K562 (cell line): ENCODE measurements at regions not wholly inside any gene's neighbourhood (a gene's known extent, or its start where the extent isn't known, plus 50 kb on each side); places are given as distances from the start of the nearest gene placed in this dataset.

Source experiments
- ATAC-seq: fragments of 200-7000 bp; cut with Tn5 transposase; 3 replicates; pipeline ENCODE4 v1.9.1; 2020; ENCODE audit warnings: moderate library complexity
- BruUV-seq: library from RNA; stranded (reverse); fragments of 400-500 nt; replicated peaks from 2 replicates; lab custom pipeline; 2021; lab: Mats Ljungman, UMichigan
- CTCF ChIA-PET: fragments of 300-600 bp; formaldehyde crosslinking; extraction: SDS; loops from one replicate; lab custom pipeline; 2021; ENCODE audit warnings: low intra/inter-chr PET ratio; lab: Yijun Ruan, JAX
- POLR2A ChIA-PET: fragments of 300-600, 350-650 bp; sonication (Branson Sonifier 250); formaldehyde crosslinking; extraction: SDS; loops from one replicate; lab custom pipeline; 2021; ENCODE audit warnings: antibody characterized with exemption, inconsistent platforms; lab: Yijun Ruan, JAX
- DNase-seq, 4 experiments: peaks; one replicate each; pipeline versions ENCODE4 v3.0.0 to v3.0.0-alpha.2; 2011 to 2018; ENCODE audit warnings: low spot score in 3 of 4, mixed read lengths in 3 of 4; ENCODE audit errors: extremely low read depth in 1 of 4
- FAIRE-seq: peaks from 2 replicates; lab custom pipeline; 2011; peaks lifted over from hg19 to GRCh38; lab: Jason Lieb, UNC
- H2AFZ ChIP-seq: 2 replicates; pipeline ENCODE4 v1.6.0; 2011; ENCODE audit warnings: low read depth, low read length, control low read depth, inconsistent platforms
- H3K27ac ChIP-seq: fragments of 200-600 bp; 3 replicates; pipeline ENCODE4 v1.8.0; 2011; ENCODE audit warnings: low read depth, mild to moderate bottlenecking, control low read depth, inconsistent platforms, low read length, moderate library complexity, mixed read lengths; ENCODE audit errors: extremely low read depth
- H3K27me3 ChIP-seq, 2 experiments: fragments of 300-600 bp in 1 of 2; 2 replicates in 1 of 2; 3 replicates in 1 of 2; pipeline versions ENCODE4 v1.6.0 to v1.8.0; 2011; ENCODE audit warnings: inconsistent platforms in 2 of 2, low read length in 2 of 2, mild to moderate bottlenecking in 1 of 2, mixed read lengths in 1 of 2, moderate library complexity in 1 of 2; ENCODE audit not compliant: control insufficient read depth in 2 of 2, insufficient read depth in 2 of 2
- H3K36me3 ChIP-seq: fragments of 300-600 bp; 3 replicates; pipeline ENCODE4 v1.8.0; 2011; ENCODE audit warnings: mild to moderate bottlenecking, low read length, inconsistent platforms; ENCODE audit not compliant: control insufficient read depth, insufficient read depth
- H3K4me1 ChIP-seq, 2 experiments: fragments of 200-600 bp in 1 of 2; replicated peaks in 1 of 2; 2 replicates in 1 of 2; 3 replicates in 1 of 2; pipeline versions ENCODE4 v1.5.1 to v1.8.0; 2011; ENCODE audit warnings: inconsistent platforms in 2 of 2, low read length in 2 of 2, mild to moderate bottlenecking in 1 of 2, mixed read lengths in 1 of 2, moderate library complexity in 1 of 2; ENCODE audit not compliant: control insufficient read depth in 2 of 2, insufficient read depth in 2 of 2
- H3K4me2 ChIP-seq: 2 replicates; pipeline ENCODE4 v1.6.1; 2011; ENCODE audit warnings: low read length, control low read depth, inconsistent platforms, mixed read lengths; ENCODE audit not compliant: insufficient read depth
- H3K4me3 ChIP-seq: fragments of 200-600 bp; sonication (generic), shearing (Covaris generic); 2 replicates; pipeline ENCODE4 v1.5.1; 2016; ENCODE audit warnings: control low read depth, inconsistent platforms
- H3K79me2 ChIP-seq: fragments of 200-600 bp; 3 replicates; pipeline ENCODE4 v1.8.0; 2011; ENCODE audit warnings: low read length, inconsistent platforms; ENCODE audit not compliant: control insufficient read depth, insufficient read depth
- H3K9ac ChIP-seq, 2 experiments: 2 replicates each; pipeline versions ENCODE4 v1.6.0 to v1.6.1; 2011; ENCODE audit warnings: low read depth in 2 of 2, low read length in 2 of 2, control low read depth in 1 of 2, inconsistent platforms in 1 of 2, mild to moderate bottlenecking in 1 of 2, mixed read lengths in 1 of 2; ENCODE audit not compliant: insufficient read depth in 1 of 2
- H3K9me1 ChIP-seq: one replicate; pipeline ENCODE4 v1.6.0; 2011; ENCODE audit warnings: inconsistent platforms, mild to moderate bottlenecking, low read length, moderate library complexity; ENCODE audit not compliant: control insufficient read depth, insufficient read depth
- H3K9me3 ChIP-seq: replicated peaks from 2 replicates; pipeline ENCODE4 v1.5.1; 2011; ENCODE audit warnings: low read depth, low read length, inconsistent platforms; ENCODE audit not compliant: control insufficient read depth, insufficient read depth
- H4K20me1 ChIP-seq: replicated peaks from 2 replicates; pipeline ENCODE4 v1.6.1; 2011; ENCODE audit warnings: low read length, inconsistent platforms, mixed read lengths; ENCODE audit not compliant: control insufficient read depth, insufficient read depth
- CREB3 ChIP-seq: fragments of 450-650 bp; conservative IDR thresholded peaks from 2 replicates; pipeline ENCODE4 v1.6.1; 2016; ENCODE audit warnings: missing genetic modification characterization, low read depth, mild to moderate bottlenecking, missing compliant biosample characterization, moderate library complexity
- GATAD2B ChIP-seq: fragments of 450-650 bp; IDR thresholded peaks from 2 replicates; pipeline ENCODE4 v1.6.1; 2017; ENCODE audit warnings: mild to moderate bottlenecking, borderline replicate concordance
- PTTG1 ChIP-seq: fragments of 450-650 bp; IDR thresholded peaks from 2 replicates; pipeline ENCODE4 v1.6.1; 2016; ENCODE audit warnings: low read depth, mild to moderate bottlenecking, missing genetic modification characterization, missing compliant biosample characterization
- STAT5B ChIP-seq: fragments of 250-450 bp; sonication (Bioruptor Pico); IDR thresholded peaks from 2 replicates; pipeline ENCODE4 v1.8.0; 2021; ENCODE audit warnings: mild to moderate bottlenecking, inconsistent platforms
- ZKSCAN1 ChIP-seq: fragments of 150-350 bp; IDR thresholded peaks from 2 replicates; pipeline ENCODE4 v1.6.1; 2016; ENCODE audit warnings: low read depth, low read length
- ZNF584 ChIP-seq: fragments of 200-800 bp; sonication (Bioruptor generic); IDR thresholded peaks from 2 replicates; pipeline ENCODE4 v1.6.1; 2016; ENCODE audit warnings: low read depth, mild to moderate bottlenecking, missing genetic modification characterization, missing compliant biosample characterization
- ZNF740 ChIP-seq, 3 experiments: fragments of 200-800 bp in 1 of 3; sonication (Bioruptor generic) in 1 of 3; sonication (generic) in 1 of 3; formaldehyde crosslinking in 1 of 3; IDR thresholded peaks; 2 replicates each; pipeline versions ENCODE4 v1.6.1 to v1.8.0; 2016 to 2022; ENCODE audit warnings: mild to moderate bottlenecking in 2 of 3, missing compliant biosample characterization in 2 of 3, missing genetic modification characterization in 2 of 3, missing genetic modification reagents in 1 of 3
- WGBS: fragments of 100-300 bp; shearing (Covaris generic); methylation state at CpG from one replicate; pipeline ENCODE4 v1.1.6; 2016; ENCODE audit warnings: low coverage, mixed read lengths; ENCODE audit not compliant: insufficient coverage; ENCODE audit errors: missing lambda C conversion rate; 5-methylcytosine and 5-hydroxymethylcytosine counted together
- in situ Hi-C: fragments of 300-500 bp; cut with MboI; formaldehyde crosslinking; loops from 4 replicates; pipeline ENCODE4 v1.15.0; 2018; ENCODE audit warnings: inconsistent platforms, mixed read lengths
- intact Hi-C: fragments of 100-400 bp; cut with micrococcal nuclease; formaldehyde crosslinking; loops from 2 replicates; pipeline ENCODE4 v1.14.2; 2022
- TF ChIP-seq, protein P1 (sequence below): sonication (generic); formaldehyde crosslinking; IDR thresholded peaks from 2 replicates; pipeline ENCODE4 v1.8.1; 2023; ENCODE audit warnings: mild to moderate bottlenecking, missing genetic modification reagents
- TF ChIP-seq, protein P2 (sequence below): fragments of 450-650 bp; formaldehyde crosslinking; conservative IDR thresholded peaks from 2 replicates; pipeline ENCODE4 v1.4.0; 2022; ENCODE audit warnings: mild to moderate bottlenecking, missing genetic modification characterization

DNA sequence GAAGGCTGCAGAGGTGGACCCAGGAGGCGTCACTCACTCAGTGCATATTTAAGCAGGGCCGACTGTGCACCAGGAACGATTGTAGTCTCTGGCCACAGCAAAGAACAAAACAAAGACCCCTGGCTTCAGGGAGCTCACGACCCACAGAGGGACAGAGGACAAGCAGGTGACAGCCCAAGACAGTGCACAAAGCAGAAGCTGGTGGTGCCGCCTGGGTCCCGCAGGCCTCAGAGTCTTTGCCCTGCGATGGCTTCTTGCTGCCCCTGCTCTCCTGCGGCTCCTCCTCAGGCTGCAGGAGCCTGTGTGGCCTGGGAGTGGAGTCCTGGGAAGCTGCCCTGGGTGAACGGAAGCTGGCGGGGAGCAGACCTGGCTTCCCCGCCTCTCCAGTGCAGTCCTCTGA, 300.0 kb downstream of the PREX1 start:
- in situ Hi-C loops = no loop called here
- 2% methylated on average over 11 of the region's 11 CpGs for WGBS
- Histone ChIP-seq H3K4me1 (no peaks in the 10 kb centered on the region), H3K4me2 (no peak overlapping the region), H3K9me1 (no peaks in the 10 kb centered on the region), H2AFZ (no peak overlapping the region), H3K27ac (no peak overlapping the region), H3K27me3 (peaks cover 0 to 11% of the 10 kb centered on the region in 2 experiments; a peak in 2 of 5 replicates), H3K4me3 (no peak overlapping the region), H3K36me3 (no peaks in the 10 kb centered on the region), H3K9ac (no peak overlapping the region), H3K79me2 (no peaks in the 10 kb centered on the region), H3K9me3 (no peaks in the 10 kb centered on the region), H4K20me1 (no peaks in the 10 kb centered on the region)
- BruUV-seq = no TSS peak
- FAIRE-seq (no peak), DNase-seq (no peak), ATAC-seq (no peak)
- no peak for TF ChIP-seq ZKSCAN1
- no peak for TF ChIP-seq STAT5B (CRISPR knock-in tag)
- TF ChIP-seq GATAD2B = no peak
- ChIA-PET POLR2A (no interaction called here), CTCF (no interaction called here)
- intact Hi-C loops = no loop called here

DNA sequence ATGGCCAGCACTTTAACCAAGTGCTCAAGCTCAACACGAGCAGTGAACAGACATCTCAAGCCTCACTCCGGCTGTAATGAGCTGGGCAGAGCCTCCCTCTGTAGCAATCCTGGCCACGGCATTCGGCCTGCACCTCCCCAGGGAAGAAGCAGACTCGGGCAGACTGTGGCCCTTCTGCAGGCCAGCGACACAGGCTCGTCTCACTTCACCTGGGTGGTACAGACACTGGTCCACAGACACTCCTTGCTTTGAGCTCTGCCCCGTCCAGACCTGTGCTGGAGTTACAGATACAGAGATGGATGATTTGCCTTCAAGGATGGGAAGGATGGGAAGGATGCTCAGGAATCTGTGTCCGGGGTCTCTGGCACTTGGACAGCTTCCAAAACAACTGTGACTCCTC, 300.9 kb downstream of the PREX1 start:
- no peak overlapping the region for H3K9ac ChIP-seq
- intact Hi-C loops (no loop called here), in situ Hi-C loops (no loop called here)
- H4K20me1 ChIP-seq = no peaks in the 10 kb centered on the region
- no peak overlapping the region for H3K4me2 ChIP-seq
- FAIRE-seq = no peak
- H2AFZ ChIP-seq = no peak overlapping the region
- H3K36me3 ChIP-seq = no peaks in the 10 kb centered on the region
- H3K79me2 ChIP-seq = no peaks in the 10 kb centered on the region
- peaks cover 0 to 11% of the 10 kb centered on the region in 2 experiments; a peak in 2 of 5 replicates for H3K27me3 ChIP-seq
- H3K4me1 ChIP-seq = no peaks in the 10 kb centered on the region
- CTCF ChIA-PET = no interaction called here
- POLR2A ChIA-PET = interaction anchor here (0.9 kb wide), 1 partner anchor 11 kb away, joined by 3 read pairs; no protein-coding TSS in a partner anchor
- DNase-seq = no peak
- ATAC-seq = no peak
- no peaks in the 10 kb centered on the region for H3K9me3 ChIP-seq
- H3K9me1 ChIP-seq = no peaks in the 10 kb centered on the region
- BruUV-seq = no TSS peak
- whole genome bisulfite sequencing = 0% methylated on average over 7 of the region's 9 CpGs
- H3K27ac ChIP-seq = no peak overlapping the region
- TF ChIP-seq, protein P1, sequence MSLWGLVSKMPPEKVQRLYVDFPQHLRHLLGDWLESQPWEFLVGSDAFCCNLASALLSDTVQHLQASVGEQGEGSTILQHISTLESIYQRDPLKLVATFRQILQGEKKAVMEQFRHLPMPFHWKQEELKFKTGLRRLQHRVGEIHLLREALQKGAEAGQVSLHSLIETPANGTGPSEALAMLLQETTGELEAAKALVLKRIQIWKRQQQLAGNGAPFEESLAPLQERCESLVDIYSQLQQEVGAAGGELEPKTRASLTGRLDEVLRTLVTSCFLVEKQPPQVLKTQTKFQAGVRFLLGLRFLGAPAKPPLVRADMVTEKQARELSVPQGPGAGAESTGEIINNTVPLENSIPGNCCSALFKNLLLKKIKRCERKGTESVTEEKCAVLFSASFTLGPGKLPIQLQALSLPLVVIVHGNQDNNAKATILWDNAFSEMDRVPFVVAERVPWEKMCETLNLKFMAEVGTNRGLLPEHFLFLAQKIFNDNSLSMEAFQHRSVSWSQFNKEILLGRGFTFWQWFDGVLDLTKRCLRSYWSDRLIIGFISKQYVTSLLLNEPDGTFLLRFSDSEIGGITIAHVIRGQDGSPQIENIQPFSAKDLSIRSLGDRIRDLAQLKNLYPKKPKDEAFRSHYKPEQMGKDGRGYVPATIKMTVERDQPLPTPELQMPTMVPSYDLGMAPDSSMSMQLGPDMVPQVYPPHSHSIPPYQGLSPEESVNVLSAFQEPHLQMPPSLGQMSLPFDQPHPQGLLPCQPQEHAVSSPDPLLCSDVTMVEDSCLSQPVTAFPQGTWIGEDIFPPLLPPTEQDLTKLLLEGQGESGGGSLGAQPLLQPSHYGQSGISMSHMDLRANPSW (CRISPR knock-in tag) = no peak
- TF ChIP-seq CREB3 (tag) (no peak), PTTG1 (tag) (no peak), ZNF740 (CRISPR knock-in tag; IDR thresholded peaks at IDR 0.05) (no peak), ZNF740 (tag; IDR thresholded peaks at IDR 0.05) (no peak), ZNF584 (CRISPR knock-in tag) (no peak)
- TF ChIP-seq, protein P2, sequence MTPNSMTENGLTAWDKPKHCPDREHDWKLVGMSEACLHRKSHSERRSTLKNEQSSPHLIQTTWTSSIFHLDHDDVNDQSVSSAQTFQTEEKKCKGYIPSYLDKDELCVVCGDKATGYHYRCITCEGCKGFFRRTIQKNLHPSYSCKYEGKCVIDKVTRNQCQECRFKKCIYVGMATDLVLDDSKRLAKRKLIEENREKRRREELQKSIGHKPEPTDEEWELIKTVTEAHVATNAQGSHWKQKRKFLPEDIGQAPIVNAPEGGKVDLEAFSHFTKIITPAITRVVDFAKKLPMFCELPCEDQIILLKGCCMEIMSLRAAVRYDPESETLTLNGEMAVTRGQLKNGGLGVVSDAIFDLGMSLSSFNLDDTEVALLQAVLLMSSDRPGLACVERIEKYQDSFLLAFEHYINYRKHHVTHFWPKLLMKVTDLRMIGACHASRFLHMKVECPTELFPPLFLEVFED (CRISPR knock-in tag) = no peak
- H3K4me3 ChIP-seq = no peak overlapping the region
